OCI-LY3 (cell line): ENCODE measurements at regions not wholly inside any gene's neighbourhood (a gene's known extent, or its start where the extent isn't known, plus 50 kb on each side); places are given as distances from the start of the nearest gene placed in this dataset.

ENCODE experiments used
- H2AFZ ChIP-seq: fragments of 200-600, 300-600 bp; shearing (Covaris generic); 2 replicates; pipeline ENCODE4 v1.6.0; 2014; ENCODE audit warnings: antibody characterized with exemption, low read depth, low read length
- H3K27ac ChIP-seq: fragments of 200-600, 300-600 bp; sonication (generic); 2 replicates; pipeline ENCODE4 v1.5.1; 2014; ENCODE audit warnings: mild to moderate bottlenecking, low read length, moderate library complexity, mixed read lengths
- H3K27me3 ChIP-seq: fragments of 200-600, 300-600 bp; sonication (generic); 2 replicates; pipeline ENCODE4 v1.6.1; 2014; ENCODE audit warnings: low read depth, low read length, mixed read lengths
- H3K36me3 ChIP-seq: fragments of 200-600, 300-600 bp; sonication (generic); replicated peaks from 2 replicates; pipeline ENCODE3; 2014; ENCODE audit warnings: low read depth, low read length, mixed read lengths
- H3K4me1 ChIP-seq: fragments of 300-600, 200-600 bp; sonication (generic); 2 replicates; pipeline ENCODE4 v1.6.1; 2014; ENCODE audit warnings: low read length, mixed read lengths
- H3K4me2 ChIP-seq: fragments of 200-600, 300-600 bp; sonication (generic); 2 replicates; pipeline ENCODE4 v1.6.1; 2014; ENCODE audit warnings: low read length, mixed read lengths
- H3K4me3 ChIP-seq: fragments of 300-600, 200-600 bp; sonication (generic); 2 replicates; pipeline ENCODE4 v1.5.1; 2014; ENCODE audit warnings: antibody characterized with exemption, mild to moderate bottlenecking, low read length, moderate library complexity
- H3K79me2 ChIP-seq: fragments of 300-600, 200-600 bp; shearing (Covaris generic); 2 replicates; pipeline ENCODE4 v1.6.1; 2014; ENCODE audit warnings: mild to moderate bottlenecking, low read length, mixed read lengths
- H3K9ac ChIP-seq: fragments of 300-600, 200-600 bp; shearing (Covaris generic); 2 replicates; pipeline ENCODE4 v1.6.0; 2014; ENCODE audit warnings: mild to moderate bottlenecking, low read length, moderate library complexity
- H3K9me3 ChIP-seq: fragments of 200-600, 300-600 bp; shearing (Covaris generic); 2 replicates; pipeline ENCODE4 v1.6.1; 2014; ENCODE audit warnings: low read length, mixed read lengths; ENCODE audit not compliant: insufficient read depth
- H4K20me1 ChIP-seq: fragments of 200-600, 300-600 bp; sonication (generic); 2 replicates; pipeline ENCODE4 v1.6.1; 2016; ENCODE audit warnings: low read length, mixed read lengths; ENCODE audit not compliant: insufficient read depth
- CTCF ChIP-seq: fragments of 200-600, 300-600 bp; sonication (generic); IDR thresholded peaks from 2 replicates; pipeline ENCODE4 v1.5.1; 2014; ENCODE audit warnings: antibody characterized with exemption, low read length, low read depth
- EZH2phosphoT487 ChIP-seq: fragments of 200-600 bp; shearing (Covaris generic); IDR thresholded peaks from 2 replicates; pipeline ENCODE4 v1.6.1; 2018; ENCODE audit warnings: antibody characterized with exemption, mixed run types, low read depth

- H3K27me3 ChIP-seq = peaks cover 10% of the 10 kb centered on the region
- H4K20me1 ChIP-seq = no peaks in the 10 kb centered on the region
- no peaks in the 10 kb centered on the region for H3K79me2 ChIP-seq
Observed at GRCh38 chr3:41143421-41144031, 55.8 kb upstream of the CTNNB1 start.

GRCh38 chr3:41144631-41145030 is 54.7 kb upstream of the CTNNB1 start:
- Histone ChIP-seq H3K9ac (no peak overlapping the region), H2AFZ (no peak overlapping the region), H4K20me1 (no peaks in the 10 kb centered on the region), H3K79me2 (no peaks in the 10 kb centered on the region), H3K4me1 (no peaks in the 10 kb centered on the region), H3K27me3 (peaks cover 10% of the 10 kb centered on the region), H3K4me2 (no peak overlapping the region), H3K9me3 (no peaks in the 10 kb centered on the region), H3K36me3 (no peaks in the 10 kb centered on the region), H3K27ac (no peak overlapping the region), H3K4me3 (no peak overlapping the region)
- no peak for TF ChIP-seq EZH2phosphoT487
- TF ChIP-seq CTCF = no peak

More at GRCh38 chr3:41143421-41144031, 55.8 kb upstream of the CTNNB1 start:
- H3K9me3 ChIP-seq = no peaks in the 10 kb centered on the region
- H3K4me1 ChIP-seq = no peaks in the 10 kb centered on the region
- H3K4me2 ChIP-seq = no peak overlapping the region
- H3K36me3 ChIP-seq = no peaks in the 10 kb centered on the region
- TF ChIP-seq EZH2phosphoT487 = no peak
- no peak for TF ChIP-seq CTCF
- H2AFZ ChIP-seq = no peak overlapping the region
- H3K9ac ChIP-seq = no peak overlapping the region
- H3K4me3 ChIP-seq = no peak overlapping the region
- no peak overlapping the region for H3K27ac ChIP-seq

- no peak for TF ChIP-seq CTCF
- no peak for TF ChIP-seq EZH2phosphoT487
- Histone ChIP-seq H3K4me2 (no peak overlapping the region), H3K9me3 (no peaks in the 10 kb centered on the region), H2AFZ (no peak overlapping the region), H3K27ac (no peak overlapping the region), H3K4me1 (no peaks in the 10 kb centered on the region), H3K9ac (no peak overlapping the region), H3K79me2 (no peaks in the 10 kb centered on the region), H3K27me3 (no peaks in the 10 kb centered on the region), H4K20me1 (no peaks in the 10 kb centered on the region), H3K36me3 (no peaks in the 10 kb centered on the region), H3K4me3 (no peak overlapping the region)
Observed at GRCh38 chr3:41148478-41148877, 50.8 kb upstream of the CTNNB1 start.

- no peaks in the 10 kb centered on the region for H3K79me2 ChIP-seq
- H3K27me3 ChIP-seq = no peaks in the 10 kb centered on the region
- no peak overlapping the region for H3K9ac ChIP-seq
- no peak overlapping the region for H2AFZ ChIP-seq
- H3K4me2 ChIP-seq = no peak overlapping the region
- TF ChIP-seq EZH2phosphoT487 (no peak), CTCF (no peak)
- no peak overlapping the region for H3K27ac ChIP-seq
- H3K4me3 ChIP-seq = no peak overlapping the region
- H3K4me1 ChIP-seq = no peaks in the 10 kb centered on the region
- H3K9me3 ChIP-seq = no peaks in the 10 kb centered on the region
- no peaks in the 10 kb centered on the region for H3K36me3 ChIP-seq
- no peaks in the 10 kb centered on the region for H4K20me1 ChIP-seq
Observed at GRCh38 chr3:41148901-41149300, 50.4 kb upstream of the CTNNB1 start.
